GM19240 (cell line): ENCODE measurements at regions not wholly inside any gene's neighbourhood (a gene's known extent, or its start where the extent isn't known, plus 50 kb on each side); places are given as distances from the start of the nearest gene placed in this dataset.

Experiments used
- DNase-seq: peaks from one replicate; pipeline ENCODE4 v3.0.0; 2011; ENCODE audit warnings: low spot score; ENCODE audit not compliant: insufficient read length

DNA sequence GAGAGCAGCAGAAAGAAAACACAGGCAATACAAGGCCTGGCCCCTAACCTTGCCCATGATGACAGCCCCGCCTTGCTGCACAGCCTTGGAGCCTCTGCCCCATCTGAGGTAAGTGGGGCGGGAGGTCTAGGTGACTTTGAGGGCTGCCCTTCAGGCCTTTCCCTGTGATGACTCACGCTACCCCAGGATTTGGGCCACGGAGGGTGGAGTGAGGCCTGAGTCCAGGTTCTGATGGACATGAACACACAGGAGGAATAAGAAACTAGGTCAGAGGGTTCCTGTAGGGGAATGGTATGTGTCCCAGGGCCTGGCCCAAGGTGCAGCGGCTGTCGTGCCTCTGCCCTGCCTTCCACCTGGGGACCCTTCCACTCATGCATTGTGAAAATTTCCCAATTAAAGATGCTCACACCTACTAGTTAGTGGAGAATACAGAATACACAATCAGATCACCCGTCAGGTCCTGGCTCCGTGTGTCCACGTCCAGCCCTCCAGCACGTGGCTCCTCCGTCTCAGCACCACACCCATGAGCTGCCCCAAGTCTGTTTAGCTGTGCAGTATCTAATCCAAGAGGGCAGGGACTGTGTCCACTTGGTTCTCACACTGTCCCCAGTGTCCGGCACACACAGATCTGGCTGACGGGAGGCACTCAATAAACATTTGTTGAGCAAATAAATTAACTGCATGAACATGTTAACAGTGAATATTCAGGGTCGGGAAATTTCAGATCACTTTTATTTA is 111.0 kb downstream of the CHST1 start:
- no peak for DNase-seq

- no peak for DNase-seq
Measured at GRCh38 chr11:45553383-45553936, 112.0 kb downstream of the CHST1 start.

- DNase-seq, result no peak
Measured at GRCh38 chr11:45551191-45551713, 114.2 kb downstream of the CHST1 start.

DNA sequence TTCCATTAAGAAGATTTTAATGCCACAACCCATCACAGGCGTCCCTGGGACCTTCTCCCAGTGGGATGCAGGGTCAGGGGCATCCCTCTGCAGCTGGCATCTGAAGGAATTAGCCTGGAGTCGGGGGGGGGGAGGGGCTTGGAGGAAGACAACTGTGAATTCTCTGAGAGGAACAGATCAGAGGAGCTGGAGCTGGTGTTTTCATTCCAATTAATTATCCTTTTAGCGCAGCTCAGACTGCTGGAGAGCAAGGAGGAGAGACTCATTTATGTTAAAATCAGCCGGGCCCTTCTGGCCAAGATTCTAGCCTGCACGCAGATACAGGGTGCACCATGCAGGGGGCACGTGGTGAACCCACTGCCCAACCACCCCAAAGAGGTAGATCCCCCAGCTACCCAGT is 116.2 kb downstream of the CHST1 start:
- DNase-seq, result no peak

DNA sequence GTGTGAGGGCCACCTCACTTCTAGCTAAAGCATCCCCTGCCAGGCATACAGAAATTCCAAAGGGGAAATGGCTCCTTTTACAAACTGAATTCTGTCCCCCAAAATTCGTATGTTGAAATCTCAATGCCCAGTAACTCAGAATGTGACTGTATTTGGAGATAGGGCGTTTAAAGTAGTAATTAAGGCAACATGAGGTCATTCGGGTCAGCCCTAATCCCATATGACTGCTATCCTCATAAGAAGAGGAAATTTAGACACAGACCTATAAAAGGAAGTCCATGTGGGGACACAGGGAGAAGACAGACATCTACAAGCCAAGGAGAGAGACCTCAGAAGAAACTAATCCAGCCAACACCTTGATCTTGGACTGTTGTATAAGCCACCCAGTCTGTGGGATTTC is 119.1 kb downstream of the CHST1 start:
- no peak for DNase-seq

GRCh38 chr11:45544826-45545225 is 120.6 kb downstream of the CHST1 start:
- DNase-seq, result no peak

- DNase-seq, result no peak
Measured at GRCh38 chr11:45543808-45544422, 121.5 kb downstream of the CHST1 start.

DNA sequence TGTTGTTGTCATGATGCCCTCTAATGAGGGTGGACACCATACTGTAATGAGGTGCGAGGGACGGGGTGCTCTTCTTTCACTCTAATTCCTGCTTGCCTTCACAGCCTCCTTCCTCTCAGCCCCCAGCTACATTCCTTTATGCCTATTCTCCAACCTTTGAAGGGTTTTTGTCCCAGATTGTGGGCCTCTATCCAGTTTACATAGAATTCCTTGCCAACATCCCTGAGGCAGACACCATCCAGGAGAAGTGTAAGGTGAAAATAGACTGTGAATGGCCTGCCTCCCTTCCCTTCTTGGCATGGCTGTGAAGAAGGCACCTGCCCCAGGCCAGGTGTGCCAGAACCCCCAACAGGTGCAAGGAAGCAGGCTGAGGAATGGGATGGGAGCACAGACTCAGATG is 122.3 kb downstream of the CHST1 start:
- DNase-seq, result no peak

GRCh38 chr11:45541693-45542434 is 123.6 kb downstream of the CHST1 start:
- DNase-seq, result no peak

- no peak for DNase-seq
Measured at GRCh38 chr11:45538939-45539338, 126.5 kb downstream of the CHST1 start.

- DNase-seq, result no peak
Measured at GRCh38 chr11:45538363-45538762, 127.1 kb downstream of the CHST1 start.

- no peak for DNase-seq
Measured at GRCh38 chr11:45537614-45538013, 127.8 kb downstream of the CHST1 start.

DNA sequence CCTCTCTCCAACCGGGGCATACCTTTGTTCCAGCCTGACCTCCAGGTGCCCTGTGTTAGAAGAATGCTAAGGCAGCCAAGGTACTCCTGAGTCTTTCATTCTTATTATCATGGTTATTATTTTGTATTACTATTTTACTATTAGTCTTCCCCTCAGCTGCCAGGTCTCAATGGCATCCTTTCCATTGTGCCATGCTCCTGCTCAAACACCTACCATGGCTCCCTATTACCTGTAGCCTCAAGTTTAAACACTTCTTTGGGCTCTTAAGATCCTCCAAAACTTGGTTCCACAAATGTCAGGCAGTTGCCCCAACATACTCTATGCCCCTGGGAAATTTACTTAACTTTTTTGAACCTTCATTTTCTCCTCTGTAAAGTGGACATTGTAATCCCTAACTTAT is 130.4 kb downstream of the CHST1 start:
- DNase-seq, result no peak

- no peak for DNase-seq
Measured at GRCh38 chr11:45534132-45534531, 131.3 kb downstream of the CHST1 start.

- no peak for DNase-seq
Measured at GRCh38 chr11:45532546-45532945, 132.9 kb downstream of the CHST1 start.

DNA sequence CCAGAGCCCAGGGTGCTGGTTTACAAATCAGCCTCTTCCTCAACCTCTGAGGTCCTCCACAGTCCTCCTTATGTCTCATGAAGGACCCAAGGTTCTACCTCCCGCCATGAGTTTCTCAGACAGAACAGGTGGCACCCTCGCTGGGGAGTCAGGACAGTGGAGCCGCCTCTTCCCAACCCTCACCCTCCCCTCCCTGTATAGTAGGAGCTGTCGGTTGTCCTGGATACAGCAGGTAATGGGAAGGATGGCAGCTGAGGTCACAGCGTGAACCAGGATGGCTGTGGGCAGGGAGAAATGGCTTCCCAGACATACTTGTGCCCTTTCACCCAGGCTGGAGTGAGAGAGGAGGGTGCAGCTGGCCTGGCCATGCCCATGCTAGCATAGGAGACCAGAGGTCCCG is 134.6 kb downstream of the CHST1 start:
- no peak for DNase-seq

DNA sequence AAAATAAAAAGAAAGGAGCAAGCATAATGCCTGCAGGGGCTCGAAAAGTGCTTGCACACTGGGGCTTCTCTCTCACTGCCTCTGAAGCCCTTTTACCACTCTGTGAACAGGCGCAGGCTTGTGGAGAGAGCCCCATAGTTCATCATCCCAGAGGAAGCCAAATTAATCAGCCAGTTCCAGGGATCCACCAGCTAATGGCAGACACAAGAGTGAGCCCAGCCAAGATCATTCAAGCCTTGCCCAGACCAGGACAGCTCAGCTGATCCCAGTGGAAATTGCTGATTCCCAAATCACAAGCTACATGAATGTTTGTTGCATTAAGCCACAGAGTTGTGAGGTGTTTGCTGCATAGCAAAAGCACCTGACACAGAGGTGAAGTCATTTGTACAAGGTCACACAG is 135.3 kb downstream of the CHST1 start:
- DNase-seq, result no peak

DNA sequence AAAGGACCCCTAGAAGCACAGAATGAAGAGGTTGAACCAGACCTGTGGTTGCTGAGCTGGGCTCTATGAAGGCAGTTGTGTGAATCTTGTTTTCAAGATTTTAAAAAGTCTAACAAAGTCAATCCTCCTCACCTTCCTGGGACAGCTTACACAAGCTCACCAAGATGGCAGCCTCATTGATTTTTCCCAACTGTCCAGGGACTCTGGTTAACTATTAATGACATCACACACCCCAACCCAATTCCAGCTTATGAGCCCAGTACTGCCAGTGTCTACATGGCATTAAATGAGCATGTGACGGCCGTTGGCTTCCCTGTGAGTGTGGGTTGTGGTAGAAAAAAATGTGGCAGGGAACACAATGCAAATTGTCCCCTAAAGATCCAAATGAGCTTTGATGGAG is 137.0 kb downstream of the CHST1 start:
- DNase-seq, result no peak

- DNase-seq, result no peak
Measured at GRCh38 chr11:45527898-45528297, 137.5 kb downstream of the CHST1 start.

GRCh38 chr11:45525393-45525792 is 140.0 kb downstream of the CHST1 start:
- DNase-seq, result no peak

DNA sequence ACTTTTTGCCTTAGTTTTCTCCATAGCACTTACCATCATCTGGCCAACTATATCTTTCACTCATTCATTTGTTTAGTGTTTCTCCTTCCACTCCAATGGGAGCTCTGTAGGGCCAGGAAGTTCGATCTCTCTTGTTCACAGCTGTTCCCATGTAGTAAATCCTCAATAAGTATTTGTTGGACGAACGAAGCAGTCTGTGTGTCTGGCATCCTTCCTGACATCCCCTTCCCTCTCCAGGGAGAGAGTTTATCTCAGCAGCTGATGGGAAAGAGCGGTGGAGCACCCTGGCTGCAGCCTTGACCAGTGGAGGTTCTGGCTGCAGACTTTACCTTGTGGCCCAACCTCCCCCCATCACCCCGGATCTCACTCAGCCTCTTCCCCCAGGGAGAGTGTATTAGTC is 141.7 kb downstream of the CHST1 start:
- no peak for DNase-seq
